Neural cell (in vitro differentiated cells): ENCODE measurements at regions not wholly inside any gene's neighbourhood (a gene's known extent, or its start where the extent isn't known, plus 50 kb on each side); places are given as distances from the start of the nearest gene placed in this dataset.
"Not testable (repeated sequence)": the region's sequence is repeated elsewhere in the genome, so short reads cannot be mapped to it uniquely, and the experiment has no call there.

Experiments used
- CTCF ChIP-seq: fragments of 450-650 bp; IDR thresholded peaks from 2 replicates; pipeline ENCODE4 v1.5.1; 2014; ENCODE audit warnings: antibody characterized with exemption, mild to moderate bottlenecking, moderate library complexity; ENCODE audit not compliant: poor library complexity, severe bottlenecking
- EP300 ChIP-seq: fragments of 450-650 bp; conservative IDR thresholded peaks from 2 replicates; pipeline ENCODE4 v1.6.1; 2014; ENCODE audit warnings: antibody characterized with exemption, mild to moderate bottlenecking, moderate library complexity; ENCODE audit not compliant: poor library complexity, severe bottlenecking
- POLR2AphosphoS5 ChIP-seq: IDR thresholded peaks from 2 replicates; pipeline ENCODE4 v1.6.1; 2012
- RAD21 ChIP-seq: fragments of 450-650 bp; conservative IDR thresholded peaks from 2 replicates; pipeline ENCODE4 v1.6.1; 2014; ENCODE audit warnings: antibody characterized with exemption, mild to moderate bottlenecking, moderate library complexity

GRCh38 chr21:31814356-31814755 is 58.5 kb upstream of the HUNK start:
- not testable (repeated sequence) for TF ChIP-seq EP300, CTCF, POLR2AphosphoS5, RAD21
